PC-9 (cell line): ENCODE measurements at regions not wholly inside any gene's neighbourhood (a gene's known extent, or its start where the extent isn't known, plus 50 kb on each side); places are given as distances from the start of the nearest gene placed in this dataset.

Source experiments
- CTCF ChIP-seq: fragments of 200-600 bp; sonication (generic); conservative IDR thresholded peaks from 2 replicates; pipeline ENCODE4 v1.6.1; 2017; ENCODE audit warnings: mixed run types, antibody characterized with exemption, mild to moderate bottlenecking, moderate library complexity
- EZH2 ChIP-seq: fragments of 200-600 bp; sonication (generic); IDR thresholded peaks from 2 replicates; pipeline ENCODE4 v1.8.0; 2017; ENCODE audit warnings: antibody characterized with exemption, low read depth

DNA sequence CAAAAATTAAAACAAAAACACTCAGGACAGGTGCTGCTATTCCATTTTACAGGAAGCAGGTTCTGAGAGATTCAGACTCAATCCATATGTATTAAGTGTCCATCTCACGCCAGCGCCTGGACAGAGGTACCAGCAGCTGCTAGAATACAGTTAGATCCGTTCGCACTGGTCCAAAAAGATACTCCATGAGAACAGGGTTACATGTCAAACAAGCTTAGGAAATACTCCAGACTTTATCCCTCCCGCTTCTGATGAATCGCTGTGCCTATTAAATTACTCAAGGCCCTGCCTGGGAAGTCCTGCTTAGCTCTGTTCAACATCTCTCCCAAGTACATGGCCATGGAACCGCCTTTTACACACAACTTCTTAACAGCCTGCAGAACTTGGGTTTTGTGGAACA lies 50.2 kb upstream of the SLC35C1 start:
- TF ChIP-seq CTCF (no peak), EZH2 (no peak)
